Endothelial cell of umbilical vein (primary cell): ENCODE measurements at regions not wholly inside any gene's neighbourhood (a gene's known extent, or its start where the extent isn't known, plus 50 kb on each side); places are given as distances from the start of the nearest gene placed in this dataset. TPM values are rescaled to one million over a fixed set of nuclear protein-coding genes. Genes with fewer than 3 reads are reported as not detected.

ENCODE experiments used
- BruUV-seq: library from RNA; stranded (reverse); fragments of 400-500 nt; replicated peaks from 2 replicates; lab custom pipeline; 2021; lab: Mats Ljungman, UMichigan
- CTCF ChIA-PET: fragments of 300-600, 350-600 bp; sonication (Branson Sonifier 250); formaldehyde crosslinking; loops from one replicate; lab custom pipeline; 2021; ENCODE audit warnings: antibody characterized with exemption, inconsistent platforms; lab: Charles Lee
- POLR2A ChIA-PET: fragments of 300-600, 350-600 bp; sonication (Branson Sonifier 250); formaldehyde crosslinking; loops from one replicate; lab custom pipeline; 2021; ENCODE audit warnings: antibody characterized with exemption, inconsistent platforms; lab: Charles Lee
- DNase-seq: peaks from one replicate; pipeline ENCODE4 v3.0.0-alpha.2; 2011; ENCODE audit warnings: low read depth, low spot score
- FAIRE-seq: peaks from 2 replicates; lab custom pipeline; 2011; peaks lifted over from hg19 to GRCh38; lab: Jason Lieb, UNC
- H2AFZ ChIP-seq: 2 replicates; pipeline ENCODE4 v1.6.0; 2012; ENCODE audit warnings: low read depth, low read length, control low read depth, inconsistent platforms
- H3K27ac ChIP-seq: 2 replicates; pipeline ENCODE4 v1.5.1; 2011; ENCODE audit warnings: low read depth, mild to moderate bottlenecking, control low read depth, low read length, moderate library complexity; ENCODE audit not compliant: insufficient read depth
- H3K27me3 ChIP-seq, 2 experiments: 2 replicates each; pipeline versions ENCODE4 v1.6.0 to v1.6.1; 2011; ENCODE audit warnings: low read length in 2 of 2, mixed read lengths in 1 of 2; ENCODE audit not compliant: control insufficient read depth in 2 of 2, insufficient read depth in 2 of 2
- H3K36me3 ChIP-seq, 2 experiments: 2 replicates in 1 of 2; 3 replicates in 1 of 2; pipeline ENCODE4 v1.5.1; 2011; ENCODE audit warnings: low read length in 2 of 2, mild to moderate bottlenecking in 1 of 2, moderate library complexity in 1 of 2; ENCODE audit not compliant: control insufficient read depth in 2 of 2, insufficient read depth in 2 of 2; ENCODE audit errors: extremely low read depth in 1 of 2
- H3K4me1 ChIP-seq: 3 replicates; pipeline ENCODE4 v1.5.1; 2011; ENCODE audit warnings: mild to moderate bottlenecking, low read length; ENCODE audit not compliant: control insufficient read depth, insufficient read depth; ENCODE audit errors: extremely low read depth
- H3K4me2 ChIP-seq: 2 replicates; pipeline ENCODE4 v1.6.1; 2011; ENCODE audit warnings: low read length, control low read depth, mixed read lengths; ENCODE audit not compliant: insufficient read depth
- H3K4me3 ChIP-seq, 3 experiments: fragments of 200-600 bp in 1 of 3; sonication (generic), shearing (Covaris generic) in 1 of 3; replicated peaks in 1 of 3; 2 replicates each; pipeline ENCODE4 v1.5.1; 2011 to 2016; ENCODE audit warnings: control low read depth in 3 of 3, low read length in 3 of 3, mild to moderate bottlenecking in 2 of 3, inconsistent platforms in 1 of 3, low read depth in 1 of 3, moderate library complexity in 1 of 3; ENCODE audit not compliant: insufficient read depth in 1 of 3
- H3K79me2 ChIP-seq: 2 replicates; pipeline ENCODE4 v1.6.0; 2012; ENCODE audit warnings: low read length, inconsistent platforms; ENCODE audit not compliant: control insufficient read depth, insufficient read depth
- H3K9ac ChIP-seq: replicated peaks from 2 replicates; pipeline ENCODE3; 2011; ENCODE audit warnings: low read length, control low read depth; ENCODE audit not compliant: insufficient read depth; ENCODE audit errors: extremely low read depth
- H3K9me1 ChIP-seq: replicated peaks from 3 replicates; pipeline ENCODE4 v1.6.0; 2011; ENCODE audit warnings: mild to moderate bottlenecking, low read length; ENCODE audit not compliant: control insufficient read depth, insufficient read depth; ENCODE audit errors: extremely low read depth
- H3K9me3 ChIP-seq: replicated peaks from 2 replicates; pipeline ENCODE4 v1.5.1; 2012; ENCODE audit warnings: low read length, inconsistent platforms; ENCODE audit not compliant: control insufficient read depth, insufficient read depth
- H4K20me1 ChIP-seq: replicated peaks from 2 replicates; pipeline ENCODE3; 2011; ENCODE audit warnings: mild to moderate bottlenecking, low read length; ENCODE audit not compliant: control insufficient read depth, insufficient read depth; ENCODE audit errors: extremely low read depth
- CTCF ChIP-seq, 2 donors: IDR thresholded peaks; 1 replicate in 1 of 2; 2 replicates in 1 of 2; pipeline ENCODE4 v1.5.1; 2011; ENCODE audit warnings: low read length in 2 of 2, mild to moderate bottlenecking in 2 of 2, moderate library complexity in 2 of 2, control low read depth in 1 of 2, inconsistent platforms in 1 of 2, low read depth in 1 of 2; ENCODE audit not compliant: insufficient read depth in 1 of 2; ENCODE audit errors: extremely low read depth in 1 of 2
- JUN ChIP-seq: IDR thresholded peaks from 2 replicates; pipeline ENCODE4 v1.6.1; 2011; ENCODE audit warnings: borderline replicate concordance, low read depth; ENCODE audit not compliant: insufficient read length, insufficient read depth
- MAX ChIP-seq: IDR thresholded peaks from 2 replicates; pipeline ENCODE4 v1.6.1; 2011; ENCODE audit not compliant: insufficient read depth, insufficient read length
- POLR2A ChIP-seq: IDR thresholded peaks from 2 replicates; pipeline ENCODE4 v1.6.1; 2012; ENCODE audit warnings: low read depth, mild to moderate bottlenecking, control low read depth, low read length
- POLR2AphosphoS5 ChIP-seq: IDR thresholded peaks from 2 replicates; pipeline ENCODE4 v1.6.1; 2012; ENCODE audit warnings: low read depth, mild to moderate bottlenecking, control low read depth, low read length, moderate library complexity; ENCODE audit not compliant: insufficient read depth
- dilution Hi-C: fragments of 300-500 bp; cut with MboI; formaldehyde crosslinking; loops from one replicate; pipeline ENCODE4 v1.15.0; 2019; ENCODE audit warnings: low sequenced_read_pairs; ENCODE audit not compliant: extremely low pct_ligation_motif_present
- intact Hi-C: fragments of 100-400 bp; cut with micrococcal nuclease; formaldehyde crosslinking; loops from one replicate; pipeline ENCODE4 v1.10.0; 2022
- small RNA-seq: library from RNA; depleted of rRNA; stranded (forward); fragments of <200 nt; gene quantifications from one replicate; pipeline ENCODE3, GENCODE V24; 2012; ENCODE audit warnings: low replicate concordance, low read depth; ENCODE audit not compliant: insufficient read depth, insufficient read length

- FAIRE-seq = no peak
- no peak for DNase-seq
- Histone ChIP-seq H3K27ac (no peak overlapping the region), H3K9me3 (no peaks in the 10 kb centered on the region), H3K9ac (no peak overlapping the region), H3K4me2 (no peak overlapping the region), H3K4me1 (no peaks in the 10 kb centered on the region), H2AFZ (no peak overlapping the region), H3K36me3 (no peaks in the 10 kb centered on the region), H3K79me2 (no peaks in the 10 kb centered on the region), H3K27me3 (no peaks in the 10 kb centered on the region), H3K9me1 (no peaks in the 10 kb centered on the region), H4K20me1 (no peaks in the 10 kb centered on the region), H3K4me3 (no peak overlapping the region)
- dilution Hi-C loops (no loop called here), intact Hi-C loops (no loop called here)
- POLR2A ChIA-PET = no interaction called here
- CTCF ChIA-PET = no interaction called here
- BruUV-seq = no TSS peak
- TF ChIP-seq POLR2AphosphoS5 = no peak
- no peak for TF ChIP-seq CTCF (IDR thresholded peaks at IDR 0.05; ENCODE audit: extremely low read depth in 1 of 2, insufficient read depth in 1 of 2, low read depth in 1 of 2, low read length in 2 of 2)
- no peak for TF ChIP-seq MAX
- TF ChIP-seq JUN = no peak
- TF ChIP-seq POLR2A = no peak
Measured at GRCh38 chr5:98982880-98983279, 54.1 kb upstream of the CHD1 start.

Small RNAs in the stretch of these regions (small RNA-seq; reads per million reads assigned to genes)
- gene MTND4LP5 (not detected), gene RF00019 (not detected), gene RNU6-1119P (not detected)
